ENCODE measurements at regions not wholly inside any gene's neighbourhood (a gene's known extent, or its start where the extent isn't known, plus 50 kb on each side); places are given as distances from the start of the nearest gene placed in this dataset.

DNA sequence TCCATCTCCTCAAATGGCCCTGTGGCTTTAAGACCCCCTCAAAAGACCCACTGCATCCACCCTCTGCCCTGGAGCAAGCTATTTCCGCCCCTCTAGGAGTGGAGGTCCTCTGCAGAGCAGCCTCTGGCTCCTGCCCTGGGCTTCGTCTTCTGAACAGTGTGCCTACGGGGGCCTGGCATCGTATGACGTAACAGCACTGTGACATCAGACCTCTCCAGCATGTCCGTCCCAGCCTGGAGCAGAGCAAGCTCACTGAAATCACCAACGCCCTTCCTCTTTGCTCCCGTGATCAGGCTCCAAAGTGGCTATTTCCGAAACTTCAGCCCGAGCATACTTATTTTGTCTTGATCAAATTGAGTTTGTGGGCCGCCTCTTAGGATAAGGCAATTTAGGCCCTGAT, 69.1 kb upstream of the PTCH1 start:
- Histone ChIP-seq H3K4me3 (replicated peaks in 1 of 3) (no peak overlapping the region), H3K4me1 (no peaks in the 10 kb centered on the region), H3K36me3 (no peaks in the 10 kb centered on the region), H3K27ac (no peak overlapping the region), H3K9me3 (no peaks in the 10 kb centered on the region), H3K27me3 (no peaks in the 10 kb centered on the region)
- WGBS, 2 donors: 91 to 94% methylated on average over 11 of the region's 11 CpGs
- no peak for DNase-seq
- TF ChIP-seq POLR2A (IDR thresholded peaks at IDR 0.05): no peak
- TF ChIP-seq, protein P1, sequence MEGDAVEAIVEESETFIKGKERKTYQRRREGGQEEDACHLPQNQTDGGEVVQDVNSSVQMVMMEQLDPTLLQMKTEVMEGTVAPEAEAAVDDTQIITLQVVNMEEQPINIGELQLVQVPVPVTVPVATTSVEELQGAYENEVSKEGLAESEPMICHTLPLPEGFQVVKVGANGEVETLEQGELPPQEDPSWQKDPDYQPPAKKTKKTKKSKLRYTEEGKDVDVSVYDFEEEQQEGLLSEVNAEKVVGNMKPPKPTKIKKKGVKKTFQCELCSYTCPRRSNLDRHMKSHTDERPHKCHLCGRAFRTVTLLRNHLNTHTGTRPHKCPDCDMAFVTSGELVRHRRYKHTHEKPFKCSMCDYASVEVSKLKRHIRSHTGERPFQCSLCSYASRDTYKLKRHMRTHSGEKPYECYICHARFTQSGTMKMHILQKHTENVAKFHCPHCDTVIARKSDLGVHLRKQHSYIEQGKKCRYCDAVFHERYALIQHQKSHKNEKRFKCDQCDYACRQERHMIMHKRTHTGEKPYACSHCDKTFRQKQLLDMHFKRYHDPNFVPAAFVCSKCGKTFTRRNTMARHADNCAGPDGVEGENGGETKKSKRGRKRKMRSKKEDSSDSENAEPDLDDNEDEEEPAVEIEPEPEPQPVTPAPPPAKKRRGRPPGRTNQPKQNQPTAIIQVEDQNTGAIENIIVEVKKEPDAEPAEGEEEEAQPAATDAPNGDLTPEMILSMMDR (IDR thresholded peaks at IDR 0.05): no peak
- intact Hi-C loops (cut with DNase I): no loop called here

DNA sequence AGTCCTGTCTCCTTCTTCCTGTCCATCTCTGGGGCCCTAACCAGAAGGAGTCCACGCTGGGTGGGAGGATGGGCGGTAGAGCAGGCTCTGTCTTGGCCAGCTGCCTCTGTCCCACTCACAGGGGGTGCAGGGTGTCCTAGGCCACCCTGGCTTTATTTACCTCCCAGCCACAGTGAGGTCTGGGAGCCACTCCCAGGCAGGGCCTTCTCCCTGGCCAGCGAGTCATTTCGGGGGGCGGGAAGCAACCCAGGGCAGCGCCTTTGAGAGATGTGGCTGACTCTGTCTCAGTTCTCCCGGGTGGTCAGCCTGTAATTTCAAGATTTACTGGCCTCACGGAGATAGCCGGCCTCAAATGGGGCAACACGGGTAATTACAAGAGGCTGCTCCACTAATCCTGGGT, 67.4 kb upstream of the PTCH1 start:
- H3K4me3 ChIP-seq (replicated peaks in 1 of 3): no peak overlapping the region
- no peaks in the 10 kb centered on the region for H3K9me3 ChIP-seq
- no peaks in the 10 kb centered on the region for H3K4me1 ChIP-seq
- no peak overlapping the region for H3K27ac ChIP-seq
- no peak for TF ChIP-seq POLR2A (IDR thresholded peaks at IDR 0.05)
- TF ChIP-seq, protein P1 (IDR thresholded peaks at IDR 0.05): no peak
- WGBS, 2 donors: 44 to 63% methylated on average over 6 to 10 of the region's 10 CpGs
- intact Hi-C loops (cut with DNase I): no loop called here
- DNase-seq: no peak
- H3K27me3 ChIP-seq: no peaks in the 10 kb centered on the region
- H3K36me3 ChIP-seq: no peaks in the 10 kb centered on the region

- no peaks in the 10 kb centered on the region for H3K4me1 ChIP-seq
- H3K27ac ChIP-seq: no peak overlapping the region
- no peak for DNase-seq
- H3K4me3 ChIP-seq (replicated peaks in 1 of 3): no peak overlapping the region
- intact Hi-C loops (cut with DNase I): no loop called here
- H3K36me3 ChIP-seq: no peaks in the 10 kb centered on the region
- WGBS, 2 donors: 72 to 78% methylated on average over 5 of the region's 5 CpGs
- TF ChIP-seq, protein P1 (IDR thresholded peaks at IDR 0.05): no peak
- no peak for TF ChIP-seq POLR2A (IDR thresholded peaks at IDR 0.05)
- H3K9me3 ChIP-seq: no peaks in the 10 kb centered on the region
- H3K27me3 ChIP-seq: no peaks in the 10 kb centered on the region
Measured at GRCh38 chr9:95581900-95582299, 65.1 kb upstream of the PTCH1 start.

- WGBS, 2 donors: 83 to 85% methylated on average over 19 to 21 of the region's 22 CpGs
- DNase-seq: no peak
- Histone ChIP-seq H3K27me3 (no peaks in the 10 kb centered on the region), H3K36me3 (no peaks in the 10 kb centered on the region), H3K4me1 (no peaks in the 10 kb centered on the region), H3K9me3 (no peaks in the 10 kb centered on the region), H3K27ac (no peak overlapping the region), H3K4me3 (replicated peaks in 1 of 3) (no peak overlapping the region)
- no peak for TF ChIP-seq POLR2A (IDR thresholded peaks at IDR 0.05)
- TF ChIP-seq, protein P1 (IDR thresholded peaks at IDR 0.05): no peak
- intact Hi-C loops (cut with DNase I): no loop called here
Measured at GRCh38 chr9:95580812-95581761, 64.3 kb upstream of the PTCH1 start.

GRCh38 chr9:95574866-95575553, 58.2 kb upstream of the PTCH1 start:
- Histone ChIP-seq H3K27me3 (no peaks in the 10 kb centered on the region), H3K4me3 (replicated peaks in 1 of 3) (no peak overlapping the region), H3K27ac (no peak overlapping the region), H3K36me3 (no peaks in the 10 kb centered on the region), H3K9me3 (no peaks in the 10 kb centered on the region), H3K4me1 (no peaks in the 10 kb centered on the region)
- DNase-seq: no peak
- 83 to 87% methylated on average over 12 to 14 of the region's 14 CpGs for WGBS, 2 donors
- intact Hi-C loops (cut with DNase I): no loop called here
- no peak for TF ChIP-seq POLR2A (IDR thresholded peaks at IDR 0.05)
- TF ChIP-seq, protein P1 (IDR thresholded peaks at IDR 0.05): no peak
